Chondrocyte (in vitro differentiated cells): ENCODE measurements at regions not wholly inside any gene's neighbourhood (a gene's known extent, or its start where the extent isn't known, plus 50 kb on each side); places are given as distances from the start of the nearest gene placed in this dataset.
"Not testable (repeated sequence)": the region's sequence is repeated elsewhere in the genome, so short reads cannot be mapped to it uniquely, and the experiment has no call there.

ENCODE experiments used
- DNase-seq: peaks from one replicate; pipeline ENCODE4 v3.0.0; 2021; ENCODE audit warnings: mixed read lengths, low spot score
- H3K27ac Mint-ChIP-seq: one replicate; pipeline ENCODE4 v1.8.0; 2021; ENCODE audit warnings: mild to moderate bottlenecking, moderate library complexity, mixed read lengths; ENCODE audit not compliant: unreplicated experiment
- H3K27me3 Mint-ChIP-seq: 2 replicates; pipeline ENCODE4 v1.8.0; 2021; ENCODE audit warnings: low read depth, mixed read lengths
- H3K36me3 Mint-ChIP-seq: 2 replicates; pipeline ENCODE4 v1.8.0; 2021; ENCODE audit warnings: low read depth, mixed read lengths
- H3K4me1 Mint-ChIP-seq: 2 replicates; pipeline ENCODE4 v1.8.0; 2021; ENCODE audit warnings: low read depth, mild to moderate bottlenecking, mixed read lengths
- H3K4me3 Mint-ChIP-seq: one replicate; pipeline ENCODE4 v1.8.0; 2021; ENCODE audit warnings: mild to moderate bottlenecking, moderate library complexity, mixed read lengths; ENCODE audit not compliant: unreplicated experiment
- H3K9me3 Mint-ChIP-seq: 2 replicates; pipeline ENCODE4 v1.8.0; 2021; ENCODE audit warnings: low read depth, mixed read lengths
- CTCF ChIP-seq: fragments of 200-600 bp; sonication (generic); IDR thresholded peaks from 2 replicates; pipeline ENCODE4 v1.5.0; 2021; ENCODE audit warnings: antibody characterized with exemption, mild to moderate bottlenecking, moderate library complexity

GRCh38 chr2:136314240-136314639 lies 196.3 kb upstream of the CXCR4 start:
- DNase-seq, result no peak
- no peak for TF ChIP-seq CTCF
- H3K27me3 Mint-ChIP-seq, result peaks cover 7% of the 10 kb centered on the region
- no peak overlapping the region for H3K4me3 Mint-ChIP-seq
- no peaks in the 10 kb centered on the region for H3K36me3 Mint-ChIP-seq
- no peaks in the 10 kb centered on the region for H3K4me1 Mint-ChIP-seq
- no peaks in the 10 kb centered on the region for H3K9me3 Mint-ChIP-seq
- no peak overlapping the region for H3K27ac Mint-ChIP-seq

- H3K27me3 Mint-ChIP-seq, H3K27ac Mint-ChIP-seq, H3K36me3 Mint-ChIP-seq, H3K9me3 Mint-ChIP-seq, DNase-seq, H3K4me1 Mint-ChIP-seq, H3K4me3 Mint-ChIP-seq: not testable (repeated sequence)
These were observed 194.6 kb upstream of the CXCR4 start for GRCh38 chr2:136312568-136312967.

GRCh38 chr2:136310797-136311603 lies 193.1 kb upstream of the CXCR4 start:
- no peaks in the 10 kb centered on the region for H3K4me1 Mint-ChIP-seq
- H3K27ac Mint-ChIP-seq, result no peak overlapping the region
- no peaks in the 10 kb centered on the region for H3K9me3 Mint-ChIP-seq
- TF ChIP-seq CTCF, result no peak
- H3K36me3 Mint-ChIP-seq, result no peaks in the 10 kb centered on the region
- H3K27me3 Mint-ChIP-seq, result peaks cover 6% of the 10 kb centered on the region
- DNase-seq, result no peak
- no peak overlapping the region for H3K4me3 Mint-ChIP-seq

GRCh38 chr2:136310005-136310495 lies 192.1 kb upstream of the CXCR4 start:
- Mint-ChIP-seq H3K4me3 (no peak overlapping the region), H3K4me1 (no peaks in the 10 kb centered on the region), H3K27ac (no peak overlapping the region), H3K36me3 (no peaks in the 10 kb centered on the region), H3K27me3 (peaks cover 8% of the 10 kb centered on the region), H3K9me3 (no peaks in the 10 kb centered on the region)
- no peak for DNase-seq
- TF ChIP-seq CTCF, result no peak

- Mint-ChIP-seq H3K27me3 (peaks cover 8% of the 10 kb centered on the region), H3K4me1 (no peaks in the 10 kb centered on the region), H3K4me3 (no peak overlapping the region), H3K27ac (no peak overlapping the region), H3K9me3 (no peaks in the 10 kb centered on the region), H3K36me3 (no peaks in the 10 kb centered on the region)
- no peak for TF ChIP-seq CTCF
- DNase-seq, result no peak
These were observed 190.7 kb upstream of the CXCR4 start for GRCh38 chr2:136308611-136309010.

- H3K9me3 Mint-ChIP-seq, result no peaks in the 10 kb centered on the region
- DNase-seq, result no peak
- TF ChIP-seq CTCF, result no peak
- peaks cover 11% of the 10 kb centered on the region for H3K27me3 Mint-ChIP-seq
- no peaks in the 10 kb centered on the region for H3K36me3 Mint-ChIP-seq
- no peaks in the 10 kb centered on the region for H3K4me1 Mint-ChIP-seq
- H3K4me3 Mint-ChIP-seq, result no peak overlapping the region
- no peak overlapping the region for H3K27ac Mint-ChIP-seq
These were observed 188.9 kb upstream of the CXCR4 start for GRCh38 chr2:136306836-136307235.
